Astrocyte (in vitro differentiated cells and primary cell): ENCODE measurements at regions not wholly inside any gene's neighbourhood (a gene's known extent, or its start where the extent isn't known, plus 50 kb on each side); places are given as distances from the start of the nearest gene placed in this dataset.

Source experiments
- EZH2 ChIP-seq: IDR thresholded peaks from 2 replicates; pipeline ENCODE4 v1.6.1; 2012; ENCODE audit warnings: mild to moderate bottlenecking, low read length, inconsistent platforms; ENCODE audit not compliant: insufficient read depth
- TF ChIP-seq, protein P1 (sequence below): IDR thresholded peaks from 2 replicates; pipeline ENCODE4 v1.5.1; 2011; ENCODE audit warnings: low read depth, mild to moderate bottlenecking, inconsistent platforms, low read length, moderate library complexity; ENCODE audit not compliant: insufficient read depth

DNA sequence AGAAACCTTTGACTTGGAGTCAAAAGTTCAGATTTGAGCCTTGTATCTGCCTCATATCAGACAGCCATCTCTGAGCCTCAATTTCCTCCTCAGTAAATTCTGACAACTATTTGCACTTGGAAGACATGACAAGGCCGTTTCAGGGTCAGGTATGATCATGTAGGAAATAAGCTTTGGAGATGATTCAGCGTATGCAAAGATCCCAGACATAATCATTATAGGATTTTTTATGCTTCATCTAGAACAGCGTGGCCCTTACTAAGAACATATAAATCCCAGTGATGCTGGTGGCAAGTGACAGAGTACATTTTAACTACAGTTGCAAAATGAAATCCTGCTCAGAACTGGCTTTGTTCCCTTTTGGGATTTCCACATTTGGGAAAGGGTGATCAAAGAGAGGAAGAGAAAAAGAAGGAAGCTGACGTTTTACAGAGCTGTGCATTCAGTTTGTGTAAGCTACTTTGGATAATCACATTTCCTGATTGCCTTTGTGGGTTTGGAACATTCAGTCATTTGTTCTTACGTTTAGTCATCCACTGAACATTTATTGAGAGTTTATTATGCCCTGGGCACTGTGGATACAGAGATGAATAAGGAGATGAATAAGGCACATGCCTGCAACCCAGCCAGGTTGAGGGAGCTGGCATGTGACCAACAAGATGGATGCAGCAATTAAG, 81.9 kb upstream of the HEPHL1 start:
- TF ChIP-seq, protein P1, sequence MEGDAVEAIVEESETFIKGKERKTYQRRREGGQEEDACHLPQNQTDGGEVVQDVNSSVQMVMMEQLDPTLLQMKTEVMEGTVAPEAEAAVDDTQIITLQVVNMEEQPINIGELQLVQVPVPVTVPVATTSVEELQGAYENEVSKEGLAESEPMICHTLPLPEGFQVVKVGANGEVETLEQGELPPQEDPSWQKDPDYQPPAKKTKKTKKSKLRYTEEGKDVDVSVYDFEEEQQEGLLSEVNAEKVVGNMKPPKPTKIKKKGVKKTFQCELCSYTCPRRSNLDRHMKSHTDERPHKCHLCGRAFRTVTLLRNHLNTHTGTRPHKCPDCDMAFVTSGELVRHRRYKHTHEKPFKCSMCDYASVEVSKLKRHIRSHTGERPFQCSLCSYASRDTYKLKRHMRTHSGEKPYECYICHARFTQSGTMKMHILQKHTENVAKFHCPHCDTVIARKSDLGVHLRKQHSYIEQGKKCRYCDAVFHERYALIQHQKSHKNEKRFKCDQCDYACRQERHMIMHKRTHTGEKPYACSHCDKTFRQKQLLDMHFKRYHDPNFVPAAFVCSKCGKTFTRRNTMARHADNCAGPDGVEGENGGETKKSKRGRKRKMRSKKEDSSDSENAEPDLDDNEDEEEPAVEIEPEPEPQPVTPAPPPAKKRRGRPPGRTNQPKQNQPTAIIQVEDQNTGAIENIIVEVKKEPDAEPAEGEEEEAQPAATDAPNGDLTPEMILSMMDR = no peak
- TF ChIP-seq EZH2 = no peak
